H9 (cell line): ENCODE measurements at regions not wholly inside any gene's neighbourhood (a gene's known extent, or its start where the extent isn't known, plus 50 kb on each side); places are given as distances from the start of the nearest gene placed in this dataset.

Experiments
- DNase-seq: peaks from one replicate; pipeline ENCODE4 v3.0.0-alpha.2; 2017
- H2AFZ ChIP-seq: one replicate; pipeline ENCODE4 v1.6.1; 2013; ENCODE audit warnings: mild to moderate bottlenecking, low read length, control low read depth, moderate library complexity
- H2AK5ac ChIP-seq: 2 replicates; pipeline ENCODE4 v1.6.1; 2013; ENCODE audit warnings: low read length, control low read depth, mixed read lengths; ENCODE audit not compliant: insufficient read length
- H2BK120ac ChIP-seq: one replicate; pipeline ENCODE4 v1.6.1; 2013; ENCODE audit warnings: low read depth, mild to moderate bottlenecking, low read length, control low read depth, inconsistent platforms; ENCODE audit not compliant: poor library complexity, severe bottlenecking
- H2BK12ac ChIP-seq: 2 replicates; pipeline ENCODE4 v1.6.1; 2013; ENCODE audit warnings: low read length, control low read depth, mixed read lengths, low read depth; ENCODE audit not compliant: insufficient read length
- H2BK15ac ChIP-seq: 2 replicates; pipeline ENCODE4 v1.6.1; 2013; ENCODE audit warnings: low read depth, low read length, control low read depth
- H2BK20ac ChIP-seq: one replicate; pipeline ENCODE4 v1.6.1; 2013; ENCODE audit warnings: low read depth, mild to moderate bottlenecking, low read length, control low read depth, inconsistent platforms; ENCODE audit not compliant: poor library complexity, severe bottlenecking
- H2BK5ac ChIP-seq: 2 replicates; pipeline ENCODE4 v1.6.1; 2013; ENCODE audit warnings: low read length, control low read depth, mixed read lengths; ENCODE audit not compliant: insufficient read length
- H3K14ac ChIP-seq: 2 replicates; pipeline ENCODE4 v1.6.1; 2013; ENCODE audit warnings: low read length, control low read depth; ENCODE audit not compliant: insufficient read depth
- H3K18ac ChIP-seq: 2 replicates; pipeline ENCODE4 v1.6.1; 2013; ENCODE audit warnings: low read depth, mild to moderate bottlenecking, mixed read lengths, low read length, control low read depth; ENCODE audit not compliant: insufficient read length
- H3K23ac ChIP-seq: 2 replicates; pipeline ENCODE4 v1.6.1; 2013; ENCODE audit warnings: low read length, control low read depth, mixed read lengths, low read depth; ENCODE audit not compliant: insufficient read length
- H3K23me2 ChIP-seq: 2 replicates; pipeline ENCODE4 v1.6.1; 2013; ENCODE audit warnings: low read depth, mild to moderate bottlenecking, mixed read lengths, low read length, control low read depth; ENCODE audit not compliant: insufficient read length, poor library complexity, severe bottlenecking
- H3K27ac ChIP-seq: 2 replicates; pipeline ENCODE4 v1.5.1; 2013; ENCODE audit warnings: low read length, control low read depth, mixed read lengths, low read depth; ENCODE audit not compliant: insufficient read length
- H3K27me3 ChIP-seq: 2 replicates; pipeline ENCODE4 v1.6.1; 2013; ENCODE audit warnings: low read length, control low read depth, inconsistent platforms; ENCODE audit not compliant: insufficient read depth
- H3K4ac ChIP-seq: 2 replicates; pipeline ENCODE4 v1.6.1; 2013; ENCODE audit warnings: low read depth, mild to moderate bottlenecking, control low read depth, inconsistent platforms, low read length, moderate library complexity
- H3K4me1 ChIP-seq: 2 replicates; pipeline ENCODE4 v1.6.1; 2013; ENCODE audit warnings: low read length, control low read depth, inconsistent platforms; ENCODE audit not compliant: insufficient read depth
- H3K4me2 ChIP-seq: 2 replicates; pipeline ENCODE4 v1.6.1; 2013; ENCODE audit warnings: low read length, control low read depth, mixed read lengths; ENCODE audit not compliant: insufficient read length, insufficient read depth
- H3K56ac ChIP-seq: 2 replicates; pipeline ENCODE4 v1.6.1; 2013; ENCODE audit warnings: low read depth, mild to moderate bottlenecking, mixed read lengths, low read length, control low read depth; ENCODE audit not compliant: insufficient read length
- H3K79me1 ChIP-seq: 2 replicates; pipeline ENCODE4 v1.6.1; 2013; ENCODE audit warnings: low read depth, mild to moderate bottlenecking, moderate library complexity, low read length, control low read depth, inconsistent platforms; ENCODE audit not compliant: insufficient read depth, poor library complexity, severe bottlenecking
- H3K79me2 ChIP-seq: 2 replicates; pipeline ENCODE4 v1.6.1; 2013; ENCODE audit warnings: low read length, control low read depth, inconsistent platforms; ENCODE audit not compliant: insufficient read depth
- H3K9ac ChIP-seq: 2 replicates; pipeline ENCODE4 v1.6.1; 2013; ENCODE audit warnings: low read length, control low read depth, mixed read lengths; ENCODE audit not compliant: insufficient read length; ENCODE audit errors: extremely low read depth
- H3K9me3 ChIP-seq: one replicate; pipeline ENCODE4 v1.6.1; 2013; ENCODE audit warnings: low read depth, low read length, inconsistent platforms; ENCODE audit not compliant: control insufficient read depth
- H3T11ph ChIP-seq: one replicate; pipeline ENCODE4 v1.6.1; 2013; ENCODE audit warnings: mild to moderate bottlenecking, low read length, control low read depth, inconsistent platforms
- H4K20me1 ChIP-seq: one replicate; pipeline ENCODE4 v1.6.1; 2013; ENCODE audit not compliant: control insufficient read depth, insufficient read length, insufficient read depth
- H4K5ac ChIP-seq: 2 replicates; pipeline ENCODE4 v1.6.1; 2013; ENCODE audit warnings: low read depth, mild to moderate bottlenecking, mixed read lengths, low read length, control low read depth; ENCODE audit not compliant: insufficient read length
- H4K8ac ChIP-seq: replicated peaks from 2 replicates; pipeline ENCODE4 v1.6.1; 2013; ENCODE audit warnings: low read length, control low read depth, mixed read lengths, low read depth; ENCODE audit not compliant: insufficient read length
- H4K91ac ChIP-seq: 2 replicates; pipeline ENCODE4 v1.6.1; 2013; ENCODE audit warnings: low read depth, mild to moderate bottlenecking, moderate library complexity, mixed read lengths, low read length, control low read depth; ENCODE audit not compliant: insufficient read length
- H3K27ac Mint-ChIP-seq, 3 experiments: 2 replicates in 2 of 3; 3 replicates in 1 of 3; pipeline ENCODE4 v1.8.0; 2020 to 2021; ENCODE audit warnings: mixed read lengths in 3 of 3, mild to moderate bottlenecking in 1 of 3, moderate library complexity in 1 of 3
- H3K27me3 Mint-ChIP-seq: 2 replicates; pipeline ENCODE4 v1.8.0; 2021; ENCODE audit warnings: low read depth, mild to moderate bottlenecking, moderate library complexity, mixed read lengths
- H3K36me3 Mint-ChIP-seq, 3 experiments: 2 replicates in 2 of 3; 3 replicates in 1 of 3; pipeline ENCODE4 v1.8.0; 2020 to 2021; ENCODE audit warnings: low read depth in 3 of 3, mixed read lengths in 3 of 3; ENCODE audit not compliant: insufficient read depth in 1 of 3
- H3K4me1 Mint-ChIP-seq, 2 experiments: 2 replicates each; pipeline ENCODE4 v1.8.0; 2020; ENCODE audit warnings: mixed read lengths in 2 of 2
- H3K4me3 Mint-ChIP-seq, 2 experiments: 2 replicates in 1 of 2; 3 replicates in 1 of 2; pipeline ENCODE4 v1.8.0; 2020 to 2021; ENCODE audit warnings: mild to moderate bottlenecking in 2 of 2, mixed read lengths in 2 of 2, moderate library complexity in 1 of 2
- H3K9me3 Mint-ChIP-seq, 2 experiments: 2 replicates in 1 of 2; 3 replicates in 1 of 2; pipeline ENCODE4 v1.8.0; 2020; ENCODE audit warnings: mild to moderate bottlenecking in 2 of 2, mixed read lengths in 2 of 2, moderate library complexity in 1 of 2
- CTCF ChIP-seq: fragments of 200-600 bp; sonication (generic); conservative IDR thresholded peaks from 3 replicates; pipeline ENCODE4 v1.8.0; 2021; ENCODE audit warnings: antibody characterized with exemption, mild to moderate bottlenecking
- WGBS: extraction: QIAGEN DNeasy Blood & Tissue Kit; methylation state at CpG from one replicate; pipeline ENCODE4 v1.1.7; 2013; ENCODE audit warnings: missing lambda C conversion rate, low lambda C conversion rate, mixed read lengths; ENCODE audit not compliant: insufficient read length; ENCODE audit errors: extremely low coverage; 5-methylcytosine and 5-hydroxymethylcytosine counted together

- no peak for TF ChIP-seq CTCF
- no peak overlapping the region for H2BK120ac ChIP-seq
These were observed 610.3 kb upstream of the CDH5 start for GRCh38 chr16:65756163-65756562.

More at GRCh38 chr16:65756163-65756562, 610.3 kb upstream of the CDH5 start:
- Histone ChIP-seq H2AK5ac (no peak overlapping the region), H2BK12ac (no peak overlapping the region), H2BK20ac (no peak overlapping the region), H3K4me1 (no peaks in the 10 kb centered on the region; the same call in 1 of the 2 replicates), H2AFZ (no peak overlapping the region), H3K23ac (no peak overlapping the region), H3K23me2 (no peaks in the 10 kb centered on the region), H3K9me3 (no peaks in the 10 kb centered on the region), H4K5ac (no peak overlapping the region), H3K18ac (no peak overlapping the region), H3T11ph (no peak overlapping the region), H3K14ac (no peak overlapping the region), H4K91ac (no peak overlapping the region), H2BK15ac (no peak overlapping the region), H3K56ac (no peak overlapping the region), H3K79me1 (no peaks in the 10 kb centered on the region), H4K8ac (no peak overlapping the region), H3K27ac (no peak overlapping the region), H2BK5ac (no peak overlapping the region), H3K4ac (no peak overlapping the region), H3K79me2 (no peaks in the 10 kb centered on the region), H3K9ac (no peak overlapping the region), H3K27me3 (no peaks in the 10 kb centered on the region), H4K20me1 (no peaks in the 10 kb centered on the region), H3K4me2 (no peak overlapping the region)
- Mint-ChIP-seq H3K4me3 (no peak overlapping the region), H3K9me3 (no peaks in the 10 kb centered on the region), H3K27me3 (peaks cover 2% of the 10 kb centered on the region; the same call in 1 of the 2 replicates), H3K36me3 (no peaks in the 10 kb centered on the region), H3K4me1 (peaks cover 24 to 28% of the 10 kb centered on the region in 2 experiments), H3K27ac (no peak overlapping the region)
- WGBS, result no CpG with 5 or more reads among the region's 4 CpGs
- DNase-seq, result no peak
